ENCODE measurements at regions not wholly inside any gene's neighbourhood (a gene's known extent, or its start where the extent isn't known, plus 50 kb on each side); places are given as distances from the start of the nearest gene placed in this dataset.

DNA sequence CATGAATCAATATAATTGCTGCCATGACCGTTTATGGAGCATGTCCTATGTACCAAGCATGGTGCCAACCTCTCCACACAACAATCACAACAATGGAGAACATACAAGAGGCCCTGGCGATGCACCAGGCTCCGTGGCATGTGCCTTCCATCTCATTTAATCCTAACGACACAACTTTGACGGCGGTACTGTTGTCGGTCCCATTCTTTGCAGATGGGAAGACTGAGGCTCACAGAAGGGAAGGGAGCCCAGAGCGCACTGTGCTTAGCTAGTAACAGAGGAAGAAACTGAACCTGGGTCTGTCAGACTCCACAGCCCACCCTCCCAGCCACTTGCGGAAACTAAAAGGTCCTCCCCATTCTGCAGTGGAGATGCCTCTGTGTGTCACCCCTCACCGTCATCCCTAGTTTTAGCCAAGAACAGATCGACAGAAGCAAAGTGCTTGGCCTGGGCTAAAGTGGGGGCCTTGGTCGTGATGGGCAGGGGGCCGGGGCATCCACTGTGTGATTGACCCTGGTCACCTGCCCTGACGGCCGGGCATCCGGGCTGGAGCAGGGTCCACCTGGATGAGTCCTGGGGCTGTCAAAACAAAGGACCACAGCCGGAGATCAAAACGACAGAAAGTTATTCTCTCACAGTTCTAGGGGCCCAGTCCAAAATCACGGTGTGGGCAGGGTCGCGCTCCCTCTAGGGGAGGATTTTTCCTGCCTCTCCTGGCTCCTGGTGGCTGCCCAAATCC, 183.9 kb downstream of the C16orf95 start:
- H3K9me3 Mint-ChIP-seq, result peaks cover 8% of the 10 kb centered on the region
- no peak for DNase-seq (ENCODE audit: low spot score)
- no peaks in the 10 kb centered on the region for H3K36me3 Mint-ChIP-seq (ENCODE audit: low read depth)
- H3K27me3 Mint-ChIP-seq (ENCODE audit: low read depth), result no peaks in the 10 kb centered on the region
- no peak overlapping the region for H3K27ac Mint-ChIP-seq
- no peaks in the 10 kb centered on the region for H3K4me1 Mint-ChIP-seq (ENCODE audit: low read depth)
- H3K4me3 Mint-ChIP-seq, result no peak overlapping the region

- Mint-ChIP-seq H3K4me1 (ENCODE audit: low read depth) (no peaks in the 10 kb centered on the region), H3K9me3 (peaks cover 6% of the 10 kb centered on the region), H3K36me3 (ENCODE audit: low read depth) (no peaks in the 10 kb centered on the region), H3K27me3 (ENCODE audit: low read depth) (no peaks in the 10 kb centered on the region), H3K4me3 (no peak overlapping the region), H3K27ac (no peak overlapping the region)
- no peak for DNase-seq (ENCODE audit: low spot score)
These were observed 183.1 kb downstream of the C16orf95 start for GRCh38 chr16:87133966-87134627.

DNA sequence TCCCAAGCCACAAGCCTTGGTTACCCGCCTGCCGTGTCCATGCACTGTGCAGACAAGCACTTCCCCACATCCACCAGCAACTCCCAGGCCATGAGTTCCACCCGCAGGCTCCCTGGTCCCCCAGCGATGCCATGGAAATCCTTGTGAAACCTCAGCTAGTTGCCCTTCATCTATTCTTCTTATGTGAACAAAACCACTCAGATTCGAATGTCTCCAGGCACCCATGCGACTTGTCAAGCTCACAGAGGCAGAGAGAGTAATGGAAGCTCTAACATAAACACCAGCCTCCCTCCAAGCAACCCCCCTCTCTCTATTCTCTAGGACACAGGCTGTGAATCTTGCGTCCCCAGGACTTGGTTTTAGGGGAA, 182.6 kb downstream of the C16orf95 start:
- Mint-ChIP-seq H3K36me3 (ENCODE audit: low read depth) (no peaks in the 10 kb centered on the region), H3K9me3 (peaks cover 5% of the 10 kb centered on the region), H3K27me3 (ENCODE audit: low read depth) (no peaks in the 10 kb centered on the region), H3K27ac (no peak overlapping the region), H3K4me3 (no peak overlapping the region), H3K4me1 (ENCODE audit: low read depth) (no peaks in the 10 kb centered on the region)
- DNase-seq (ENCODE audit: low spot score), result no peak

DNA sequence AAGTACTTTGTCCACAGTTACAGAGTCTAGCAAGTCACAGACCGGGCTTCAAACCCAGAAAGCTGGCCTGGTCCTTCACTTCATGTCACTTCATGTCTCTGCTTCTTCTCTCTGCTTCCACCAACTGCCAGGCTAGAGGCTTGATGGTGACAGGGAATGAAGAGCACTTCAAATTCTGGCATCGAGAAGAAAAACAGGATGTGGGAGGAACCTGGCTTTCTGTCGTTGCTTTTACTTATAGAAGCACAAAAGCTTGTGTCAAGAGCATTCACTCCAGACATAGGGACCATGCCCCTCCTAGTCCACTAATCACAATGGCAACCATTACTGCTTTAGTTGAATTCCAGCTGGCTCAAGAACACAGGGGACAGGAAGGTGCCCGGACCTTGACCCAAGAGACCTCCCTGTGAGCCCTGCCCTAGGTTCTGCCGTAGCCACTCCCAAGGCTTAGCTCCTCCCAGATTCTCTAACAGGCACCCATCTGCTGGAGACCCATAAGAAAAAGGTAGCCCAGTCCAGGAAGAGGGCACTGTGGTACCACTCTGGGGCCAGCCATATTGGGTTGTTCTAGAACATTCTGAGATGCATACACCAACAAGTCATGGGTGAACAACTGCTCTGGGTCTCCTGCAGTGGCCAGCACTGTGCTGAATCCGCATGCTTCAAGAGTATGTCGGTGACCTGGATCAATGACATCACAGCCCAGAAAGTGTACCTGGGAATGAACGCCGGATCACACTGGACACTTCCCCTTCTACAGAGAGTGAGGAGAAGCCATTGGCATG, 181.8 kb downstream of the C16orf95 start:
- no peaks in the 10 kb centered on the region for H3K36me3 Mint-ChIP-seq (ENCODE audit: low read depth)
- H3K4me1 Mint-ChIP-seq (ENCODE audit: low read depth), result no peaks in the 10 kb centered on the region
- no peaks in the 10 kb centered on the region for H3K27me3 Mint-ChIP-seq (ENCODE audit: low read depth)
- DNase-seq (ENCODE audit: low spot score), result no peak
- H3K9me3 Mint-ChIP-seq, result peaks cover 5% of the 10 kb centered on the region
- no peak overlapping the region for H3K4me3 Mint-ChIP-seq
- no peak overlapping the region for H3K27ac Mint-ChIP-seq

DNA sequence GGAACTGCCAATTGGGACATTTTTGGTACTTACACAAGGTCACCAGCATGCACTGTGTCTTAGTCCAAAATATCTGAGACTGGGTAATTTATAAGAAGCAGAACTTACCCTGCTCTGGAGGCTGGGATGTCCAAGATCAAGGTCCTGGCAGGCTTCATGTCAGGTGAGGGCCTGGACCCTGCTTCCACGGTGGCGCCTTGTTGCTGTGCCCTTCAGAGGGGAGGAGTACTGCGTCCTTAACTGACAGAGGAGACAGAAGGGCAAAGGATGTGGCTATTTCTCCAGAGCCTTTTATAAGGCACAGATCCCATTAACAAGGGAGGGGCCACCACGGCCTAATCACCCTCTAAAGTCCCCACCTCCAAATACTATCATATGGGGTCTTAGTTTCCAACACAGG, 178.9 kb downstream of the C16orf95 start:
- Mint-ChIP-seq H3K4me3 (no peak overlapping the region), H3K27ac (no peak overlapping the region), H3K27me3 (ENCODE audit: low read depth) (no peaks in the 10 kb centered on the region), H3K4me1 (ENCODE audit: low read depth) (no peaks in the 10 kb centered on the region), H3K9me3 (peaks cover 5% of the 10 kb centered on the region), H3K36me3 (ENCODE audit: low read depth) (no peaks in the 10 kb centered on the region)
- DNase-seq (ENCODE audit: low spot score), result no peak

GRCh38 chr16:87138738-87139267, 178.4 kb downstream of the C16orf95 start:
- Mint-ChIP-seq H3K27ac (no peak overlapping the region), H3K9me3 (peaks cover 5% of the 10 kb centered on the region), H3K4me3 (no peak overlapping the region)

DNA sequence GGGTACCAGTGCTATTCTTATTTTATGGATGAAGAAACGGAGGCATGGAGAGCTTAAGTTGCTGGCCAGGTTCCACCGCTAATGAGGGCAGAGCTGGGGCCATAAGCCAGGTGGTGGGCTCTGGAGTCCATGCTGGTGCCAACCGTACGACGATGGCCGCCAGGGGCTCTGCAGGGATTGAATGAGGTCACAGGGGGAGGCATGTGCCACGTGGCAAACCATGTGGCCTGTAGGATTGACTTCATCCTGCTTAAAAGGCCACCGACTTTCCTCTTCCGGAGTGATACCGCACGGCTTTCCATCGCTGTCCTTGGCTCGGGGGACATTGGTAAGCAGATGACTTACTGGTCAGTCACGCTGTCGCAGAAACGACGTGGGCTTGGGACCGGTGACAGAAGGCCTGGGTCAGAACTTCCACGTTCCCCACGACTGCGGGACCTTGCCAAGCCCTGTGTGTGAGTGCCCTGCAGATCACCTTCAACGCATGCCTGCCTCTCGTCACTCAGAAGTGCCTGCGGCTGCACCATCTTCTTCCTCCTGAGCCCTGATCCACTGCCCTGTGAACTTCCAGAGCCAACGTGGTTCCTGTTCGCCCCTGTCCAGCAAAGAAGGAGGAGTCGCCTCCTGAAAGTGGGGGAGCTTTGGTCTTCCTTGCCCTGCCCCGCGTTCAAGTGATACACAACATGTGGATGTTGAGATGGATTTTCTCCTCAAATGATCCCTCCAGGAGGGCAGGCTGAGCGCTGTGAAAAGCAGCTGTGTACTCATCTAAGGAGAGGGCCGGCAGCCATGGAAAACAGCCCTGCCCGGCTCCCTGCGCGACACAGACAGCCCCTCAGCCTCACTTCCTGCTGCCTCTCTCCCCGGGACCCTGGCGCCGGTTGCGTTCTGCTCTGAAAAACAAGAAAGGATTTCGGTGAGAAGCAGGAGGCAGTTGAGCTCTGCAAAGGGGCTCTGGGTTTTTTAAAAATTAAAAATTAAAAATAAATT, 176.7 kb downstream of the C16orf95 start:
- Mint-ChIP-seq H3K36me3 (ENCODE audit: low read depth) (no peaks in the 10 kb centered on the region), H3K4me1 (ENCODE audit: low read depth) (no peaks in the 10 kb centered on the region), H3K9me3 (peaks cover 5% of the 10 kb centered on the region), H3K27me3 (ENCODE audit: low read depth) (no peaks in the 10 kb centered on the region), H3K4me3 (no peak overlapping the region), H3K27ac (no peak overlapping the region)
- DNase-seq (ENCODE audit: low spot score), result no peak

More at GRCh38 chr16:87138738-87139267, 178.4 kb downstream of the C16orf95 start:
- Mint-ChIP-seq H3K36me3 (ENCODE audit: low read depth) (no peaks in the 10 kb centered on the region), H3K4me1 (ENCODE audit: low read depth) (no peaks in the 10 kb centered on the region), H3K27me3 (ENCODE audit: low read depth) (no peaks in the 10 kb centered on the region)
- DNase-seq (ENCODE audit: low spot score), result no peak

GRCh38 chr16:87141402-87141801, 175.8 kb downstream of the C16orf95 start:
- Mint-ChIP-seq H3K27ac (no peak overlapping the region), H3K4me1 (ENCODE audit: low read depth) (no peaks in the 10 kb centered on the region), H3K4me3 (no peak overlapping the region), H3K27me3 (ENCODE audit: low read depth) (no peaks in the 10 kb centered on the region), H3K9me3 (peaks cover 5% of the 10 kb centered on the region), H3K36me3 (ENCODE audit: low read depth) (no peaks in the 10 kb centered on the region)
- no peak for DNase-seq (ENCODE audit: low spot score)

GRCh38 chr16:87143661-87144121, 173.5 kb downstream of the C16orf95 start:
- H3K27me3 Mint-ChIP-seq (ENCODE audit: low read depth), result no peaks in the 10 kb centered on the region
- H3K9me3 Mint-ChIP-seq, result peaks cover 9% of the 10 kb centered on the region
- H3K4me3 Mint-ChIP-seq, result no peak overlapping the region
- no peaks in the 10 kb centered on the region for H3K4me1 Mint-ChIP-seq (ENCODE audit: low read depth)
- no peak overlapping the region for H3K27ac Mint-ChIP-seq
- no peak for DNase-seq (ENCODE audit: low spot score)
- no peaks in the 10 kb centered on the region for H3K36me3 Mint-ChIP-seq (ENCODE audit: low read depth)

GRCh38 chr16:87144232-87144631, 173.0 kb downstream of the C16orf95 start:
- no peaks in the 10 kb centered on the region for H3K27me3 Mint-ChIP-seq (ENCODE audit: low read depth)
- no peak overlapping the region for H3K27ac Mint-ChIP-seq

DNA sequence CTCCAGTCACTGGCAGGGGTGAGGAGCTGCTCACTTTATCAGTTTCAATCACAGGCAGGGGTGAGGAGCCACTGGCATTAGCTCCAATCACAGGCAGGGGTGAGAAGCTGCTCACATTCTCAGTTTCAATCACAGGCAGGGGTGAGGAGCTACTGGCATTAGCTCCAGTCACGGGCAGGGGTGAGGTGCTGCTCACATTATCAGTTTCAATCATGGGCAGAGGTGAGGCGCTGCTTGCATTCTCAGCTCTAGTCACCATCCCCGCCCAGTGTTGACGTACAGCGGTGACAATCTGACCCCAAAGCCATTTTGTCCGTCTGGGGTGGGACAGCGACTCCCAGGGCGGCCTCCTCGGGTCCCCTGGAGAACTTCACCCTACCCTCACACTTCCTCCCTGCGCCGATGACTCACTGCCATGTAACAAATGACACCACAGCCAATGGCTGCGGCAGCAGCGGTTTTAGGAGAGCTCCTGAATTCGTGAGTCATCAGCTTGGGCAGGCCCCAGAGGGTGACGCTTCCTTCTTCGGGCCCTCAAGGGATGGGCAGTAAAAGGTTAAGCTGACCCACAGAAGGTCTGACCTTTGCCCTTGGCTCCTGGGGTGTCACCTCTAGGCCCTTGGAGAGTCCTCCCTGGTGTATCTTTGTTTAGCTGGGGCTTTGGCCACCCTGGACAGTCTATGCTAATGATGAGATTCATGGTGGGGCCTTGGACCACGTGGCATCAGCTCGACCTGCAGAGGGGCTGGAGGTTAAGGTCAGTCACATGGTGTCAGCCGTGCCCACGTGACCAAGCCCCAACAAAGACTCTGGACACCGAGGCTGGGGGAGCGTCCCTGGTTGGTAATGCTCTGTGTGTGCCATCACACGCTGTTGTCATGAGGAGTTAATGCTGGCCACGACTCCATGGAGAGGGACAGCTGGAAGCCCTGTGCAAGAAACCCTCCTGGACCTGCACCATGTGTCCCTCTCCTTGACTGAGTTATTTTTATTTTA, 171.7 kb downstream of the C16orf95 start:
- Mint-ChIP-seq H3K9me3 (peaks cover 18% of the 10 kb centered on the region), H3K36me3 (ENCODE audit: low read depth) (no peaks in the 10 kb centered on the region), H3K4me1 (ENCODE audit: low read depth) (no peaks in the 10 kb centered on the region), H3K27ac (no peak overlapping the region), H3K4me3 (no peak overlapping the region), H3K27me3 (ENCODE audit: low read depth) (no peaks in the 10 kb centered on the region)
- DNase-seq (ENCODE audit: low spot score), result no peak

More at GRCh38 chr16:87144232-87144631, 173.0 kb downstream of the C16orf95 start:
- no peak for DNase-seq (ENCODE audit: low spot score)
- no peak overlapping the region for H3K4me3 Mint-ChIP-seq
- no peaks in the 10 kb centered on the region for H3K4me1 Mint-ChIP-seq (ENCODE audit: low read depth)
- no peaks in the 10 kb centered on the region for H3K36me3 Mint-ChIP-seq (ENCODE audit: low read depth)
- peaks cover 14% of the 10 kb centered on the region for H3K9me3 Mint-ChIP-seq

DNA sequence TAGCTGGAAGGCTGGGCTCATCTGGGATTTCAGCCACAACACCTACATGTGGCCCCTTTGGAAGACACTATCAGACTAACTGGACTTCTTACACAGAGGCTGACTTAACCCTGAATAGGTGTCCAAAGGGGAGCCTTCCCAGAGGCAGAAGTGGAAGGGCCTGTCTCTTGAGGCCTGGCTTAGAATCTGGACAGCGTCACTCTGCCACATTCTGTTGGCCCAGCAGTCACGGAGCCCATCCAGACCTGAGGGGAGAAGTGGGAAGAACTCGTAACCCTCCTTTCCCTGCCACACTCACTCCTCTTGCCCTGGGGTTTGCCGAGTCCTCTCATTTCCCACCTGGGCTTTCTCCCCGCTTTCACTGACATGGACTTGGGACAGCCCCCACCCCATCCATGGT, 170.5 kb downstream of the C16orf95 start:
- no peaks in the 10 kb centered on the region for H3K36me3 Mint-ChIP-seq (ENCODE audit: low read depth)
- peaks cover 18% of the 10 kb centered on the region for H3K9me3 Mint-ChIP-seq
- DNase-seq (ENCODE audit: low spot score), result no peak
- H3K4me1 Mint-ChIP-seq (ENCODE audit: low read depth), result no peaks in the 10 kb centered on the region
- H3K27ac Mint-ChIP-seq, result no peak overlapping the region
- no peak overlapping the region for H3K4me3 Mint-ChIP-seq
- H3K27me3 Mint-ChIP-seq (ENCODE audit: low read depth), result no peaks in the 10 kb centered on the region

All from T-helper 2 cell treated with Interferon-gamma antibody and Interleukin-4, amounts not matched to agents 5 μg/mL and 100 μg/mL, for 36 hours (primary cell).